OCI-LY1 (cell line): ENCODE measurements at regions not wholly inside any gene's neighbourhood (a gene's known extent, or its start where the extent isn't known, plus 50 kb on each side); places are given as distances from the start of the nearest gene placed in this dataset.

ENCODE experiments used
- CTCF ChIP-seq: fragments of 200-600 bp; sonication (generic), shearing (Covaris generic); IDR thresholded peaks from 2 replicates; pipeline ENCODE4 v1.5.1; 2017; ENCODE audit warnings: mild to moderate bottlenecking, antibody characterized with exemption, low read length, moderate library complexity, mixed read lengths
- EZH2 ChIP-seq: fragments of 200-600 bp; sonication (generic), shearing (Covaris generic); IDR thresholded peaks from 2 replicates; pipeline ENCODE4 v1.8.0; 2017; ENCODE audit warnings: borderline replicate concordance, mixed run types, mild to moderate bottlenecking, antibody characterized with exemption, low read length, moderate library complexity, mixed read lengths

DNA sequence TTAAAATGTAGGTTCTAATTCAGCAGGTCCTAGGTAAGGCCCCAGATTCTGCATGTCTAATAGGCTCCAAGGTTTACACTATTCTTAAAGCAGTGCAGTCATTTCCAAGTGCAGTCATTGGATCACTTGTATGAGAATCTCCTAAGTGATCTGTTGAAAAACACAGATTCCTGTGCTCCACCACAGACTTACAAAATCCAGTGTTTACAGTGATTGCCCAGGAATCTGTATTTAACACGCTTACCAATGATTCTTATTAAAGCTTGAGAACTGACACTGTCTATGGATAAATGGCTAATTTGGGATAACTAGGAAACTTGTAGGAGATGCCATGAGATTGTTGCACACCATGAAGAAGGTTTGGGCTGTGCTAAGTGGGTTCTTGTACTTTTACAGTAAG is 104.6 kb upstream of the PLEKHG1 start:
- TF ChIP-seq CTCF (no peak), EZH2 (no peak)
